HG03565 (cell line): ENCODE measurements at regions not wholly inside any gene's neighbourhood (a gene's known extent, or its start where the extent isn't known, plus 50 kb on each side); places are given as distances from the start of the nearest gene placed in this dataset.
"Not testable (repeated sequence)": the region's sequence is repeated elsewhere in the genome, so short reads cannot be mapped to it uniquely, and the experiment has no call there.

Experiments
- ATAC-seq: cut with Tn5 transposase; IDR thresholded peaks from one replicate; pipeline ENCODE4 v1.9.1; 2021; ENCODE audit warnings: mild to moderate bottlenecking, moderate library complexity; ENCODE audit not compliant: unreplicated experiment

GRCh38 chr5:96209829-96210228 lies 223.2 kb downstream of the PCSK1 start:
- ATAC-seq, result no peak

GRCh38 chr5:96207420-96207819 lies 225.6 kb downstream of the PCSK1 start:
- ATAC-seq, result no peak

- ATAC-seq, result no peak
Observed at GRCh38 chr5:96203761-96204160, 229.3 kb downstream of the PCSK1 start.

- no peak for ATAC-seq
Observed at GRCh38 chr5:96201503-96201902, 231.5 kb downstream of the PCSK1 start.

GRCh38 chr5:96200641-96201040 lies 232.4 kb downstream of the PCSK1 start:
- no peak for ATAC-seq

- no peak for ATAC-seq
Observed at GRCh38 chr5:96199713-96200183, 233.3 kb downstream of the PCSK1 start.

- no peak for ATAC-seq
Observed at GRCh38 chr5:96198356-96199058, 234.5 kb downstream of the PCSK1 start.

- not testable (repeated sequence) for ATAC-seq
Observed at GRCh38 chr5:96197767-96198166, 235.3 kb downstream of the PCSK1 start.

GRCh38 chr5:96197347-96197746 lies 235.7 kb upstream of the ELL2 start:
- ATAC-seq, result no peak

- no peak for ATAC-seq
Observed at GRCh38 chr5:96196890-96197289, 235.2 kb upstream of the ELL2 start.

- ATAC-seq, result no peak
Observed at GRCh38 chr5:96196407-96196806, 234.8 kb upstream of the ELL2 start.

- ATAC-seq, result no peak
Observed at GRCh38 chr5:96195123-96195522, 233.5 kb upstream of the ELL2 start.

- no peak for ATAC-seq
Observed at GRCh38 chr5:96194593-96194992, 232.9 kb upstream of the ELL2 start.

- no peak for ATAC-seq
Observed at GRCh38 chr5:96193946-96194345, 232.3 kb upstream of the ELL2 start.

- no peak for ATAC-seq
Observed at GRCh38 chr5:96189987-96190386, 228.3 kb upstream of the ELL2 start.

GRCh38 chr5:96189028-96189826 lies 227.6 kb upstream of the ELL2 start:
- ATAC-seq, result no peak

- ATAC-seq, result no peak
Observed at GRCh38 chr5:96187309-96188027, 225.8 kb upstream of the ELL2 start.

- ATAC-seq, result not testable (repeated sequence)
Observed at GRCh38 chr5:96184510-96184909, 222.9 kb upstream of the ELL2 start.

GRCh38 chr5:96180684-96181435 lies 219.2 kb upstream of the ELL2 start:
- no peak for ATAC-seq

GRCh38 chr5:96177303-96177869 lies 215.7 kb upstream of the ELL2 start:
- peak; percentile 84 for ATAC-seq
